Thyroid gland (tissue), 4 donors: ENCODE measurements at regions not wholly inside any gene's neighbourhood (a gene's known extent, or its start where the extent isn't known, plus 50 kb on each side); places are given as distances from the start of the nearest gene placed in this dataset.

Source experiments
- DNase-seq, 2 donors: peaks; one replicate each; pipeline ENCODE4 v3.0.0-alpha.2; 2019
- H3K27ac ChIP-seq, 3 donors: fragments of 200-600 bp; sonication (generic); 1 replicate in 2 of 3; 2 replicates in 1 of 3; pipeline ENCODE4 v1.5.1; 2016 to 2019; ENCODE audit warnings: mild to moderate bottlenecking in 1 of 3, moderate library complexity in 1 of 3
- H3K27me3 ChIP-seq: fragments of 200-600 bp; sonication (generic); one replicate; pipeline ENCODE4 v1.5.1; 2019
- H3K36me3 ChIP-seq, 2 donors: fragments of 200-600 bp; sonication (generic); one replicate each; pipeline ENCODE4 v1.5.1; 2016 to 2019
- H3K4me1 ChIP-seq, 2 donors: fragments of 200-600 bp; sonication (generic); one replicate each; pipeline ENCODE4 v1.5.1; 2017 to 2019
- H3K4me3 ChIP-seq, 3 donors: fragments of 200-600 bp; sonication (generic); replicated peaks in 1 of 3; 1 replicate in 2 of 3; 2 replicates in 1 of 3; pipeline ENCODE4 v1.5.1; 2016; ENCODE audit warnings: mild to moderate bottlenecking in 1 of 3
- H3K9me3 ChIP-seq: fragments of 200-600 bp; sonication (generic); one replicate; pipeline ENCODE4 v1.5.1; 2017
- CTCF ChIP-seq, 6 experiments: fragments of 200-600 bp in 3 of 6; fragments of 450-650 bp in 3 of 6; sonication (generic) in 3 of 6; IDR thresholded peaks; one replicate each; pipeline ENCODE4 v1.5.1; 2016 to 2019; ENCODE audit warnings: antibody characterized with exemption in 6 of 6, mild to moderate bottlenecking in 2 of 6, inconsistent platforms in 1 of 6, moderate library complexity in 1 of 6
- POLR2A ChIP-seq, 2 donors: fragments of 450-650 bp; IDR thresholded peaks; one replicate each; pipeline ENCODE4 v1.6.1; 2017; ENCODE audit warnings: antibody characterized with exemption in 2 of 2, mild to moderate bottlenecking in 2 of 2, moderate library complexity in 1 of 2
- WGBS, 2 donors: methylation state at CpG; one replicate each; pipeline ENCODE4 v1.1.5; 2017; 5-methylcytosine and 5-hydroxymethylcytosine counted together
- intact Hi-C: fragments of 100-400 bp; cut with DNase I; formaldehyde crosslinking; loops from one replicate; pipeline ENCODE4 v1.15.1; 2023

GRCh38 chr9:115249488-115249887 is 131.5 kb upstream of the TNC start:
- no peak for DNase-seq
- no peak for TF ChIP-seq CTCF (IDR thresholded peaks at IDR 0.05)
- TF ChIP-seq POLR2A (IDR thresholded peaks at IDR 0.05), result no peak
- Histone ChIP-seq H3K27me3 (no peaks in the 10 kb centered on the region), H3K27ac (no peak overlapping the region), H3K4me3 (no peak overlapping the region), H3K36me3 (no peaks in the 10 kb centered on the region), H3K9me3 (no peaks in the 10 kb centered on the region), H3K4me1 (no peaks in the 10 kb centered on the region)
- WGBS, 2 donors, result 87 to 89% methylated on average over 3 of the region's 3 CpGs
- intact Hi-C loops, result no loop called here

- 46 to 52% methylated on average over 1 of the region's 1 CpG for WGBS, 2 donors
- Histone ChIP-seq H3K36me3 (no peaks in the 10 kb centered on the region), H3K27ac (no peak overlapping the region), H3K9me3 (no peaks in the 10 kb centered on the region), H3K4me1 (no peaks in the 10 kb centered on the region), H3K27me3 (no peaks in the 10 kb centered on the region), H3K4me3 (no peak overlapping the region)
- intact Hi-C loops, result no loop called here
- TF ChIP-seq CTCF (IDR thresholded peaks at IDR 0.05) (no peak), POLR2A (IDR thresholded peaks at IDR 0.05) (no peak)
- no peak for DNase-seq
Measured at GRCh38 chr9:115250621-115251032, 132.7 kb upstream of the TNC start.

GRCh38 chr9:115254287-115255180 is 136.6 kb upstream of the TNC start:
- no peak for TF ChIP-seq POLR2A (IDR thresholded peaks at IDR 0.05)
- TF ChIP-seq CTCF (IDR thresholded peaks at IDR 0.05), result no peak
- no peak for DNase-seq
- H3K4me1 ChIP-seq, result no peaks in the 10 kb centered on the region

GRCh38 chr9:115261656-115262081 is 143.7 kb upstream of the TNC start:
- no peak overlapping the region for H3K4me3 ChIP-seq
- no peaks in the 10 kb centered on the region for H3K9me3 ChIP-seq
- no peak for DNase-seq
- TF ChIP-seq CTCF (IDR thresholded peaks at IDR 0.05) (no peak), POLR2A (IDR thresholded peaks at IDR 0.05) (no peak)
- no peaks in the 10 kb centered on the region for H3K4me1 ChIP-seq
- intact Hi-C loops, result no loop called here
- H3K27me3 ChIP-seq, result no peaks in the 10 kb centered on the region
- no peak overlapping the region for H3K27ac ChIP-seq
- H3K36me3 ChIP-seq, result no peaks in the 10 kb centered on the region

More at GRCh38 chr9:115254287-115255180, 136.6 kb upstream of the TNC start:
- Histone ChIP-seq H3K27ac (no peak overlapping the region), H3K36me3 (no peaks in the 10 kb centered on the region), H3K27me3 (no peaks in the 10 kb centered on the region), H3K9me3 (no peaks in the 10 kb centered on the region), H3K4me3 (no peak overlapping the region)
- WGBS, 2 donors, result 67% methylated on average over 5 of the region's 5 CpGs
- intact Hi-C loops, result no loop called here

GRCh38 chr9:115262477-115262876 is 144.5 kb upstream of the TNC start:
- TF ChIP-seq CTCF (IDR thresholded peaks at IDR 0.05), result no peak
- no peak for TF ChIP-seq POLR2A (IDR thresholded peaks at IDR 0.05)
- Histone ChIP-seq H3K9me3 (no peaks in the 10 kb centered on the region), H3K4me1 (no peaks in the 10 kb centered on the region), H3K27me3 (no peaks in the 10 kb centered on the region), H3K27ac (no peak overlapping the region), H3K36me3 (no peaks in the 10 kb centered on the region), H3K4me3 (no peak overlapping the region)
- peak; percentile 57 to 62 for DNase-seq
- intact Hi-C loops, result no loop called here
